K562 (cell line): ENCODE measurements at regions not wholly inside any gene's neighbourhood (a gene's known extent, or its start where the extent isn't known, plus 50 kb on each side); places are given as distances from the start of the nearest gene placed in this dataset.

Experiments used
- ATAC-seq: fragments of 200-7000 bp; cut with Tn5 transposase; 3 replicates; pipeline ENCODE4 v1.9.1; 2020; ENCODE audit warnings: moderate library complexity
- BruUV-seq: library from RNA; stranded (reverse); fragments of 400-500 nt; replicated peaks from 2 replicates; lab custom pipeline; 2021; lab: Mats Ljungman, UMichigan
- CTCF ChIA-PET: fragments of 300-600 bp; formaldehyde crosslinking; extraction: SDS; loops from one replicate; lab custom pipeline; 2021; ENCODE audit warnings: low intra/inter-chr PET ratio; lab: Yijun Ruan, JAX
- POLR2A ChIA-PET: fragments of 300-600, 350-650 bp; sonication (Branson Sonifier 250); formaldehyde crosslinking; extraction: SDS; loops from one replicate; lab custom pipeline; 2021; ENCODE audit warnings: antibody characterized with exemption, inconsistent platforms; lab: Yijun Ruan, JAX
- DNase-seq, 4 experiments: peaks; one replicate each; pipeline versions ENCODE4 v3.0.0 to v3.0.0-alpha.2; 2011 to 2018; ENCODE audit warnings: low spot score in 3 of 4, mixed read lengths in 3 of 4; ENCODE audit errors: extremely low read depth in 1 of 4
- FAIRE-seq: peaks from 2 replicates; lab custom pipeline; 2011; peaks lifted over from hg19 to GRCh38; lab: Jason Lieb, UNC
- H2AFZ ChIP-seq: 2 replicates; pipeline ENCODE4 v1.6.0; 2011; ENCODE audit warnings: low read depth, low read length, control low read depth, inconsistent platforms
- H3K27ac ChIP-seq: fragments of 200-600 bp; 3 replicates; pipeline ENCODE4 v1.8.0; 2011; ENCODE audit warnings: low read depth, mild to moderate bottlenecking, control low read depth, inconsistent platforms, low read length, moderate library complexity, mixed read lengths; ENCODE audit errors: extremely low read depth
- H3K27me3 ChIP-seq, 2 experiments: fragments of 300-600 bp in 1 of 2; 2 replicates in 1 of 2; 3 replicates in 1 of 2; pipeline versions ENCODE4 v1.6.0 to v1.8.0; 2011; ENCODE audit warnings: inconsistent platforms in 2 of 2, low read length in 2 of 2, mild to moderate bottlenecking in 1 of 2, mixed read lengths in 1 of 2, moderate library complexity in 1 of 2; ENCODE audit not compliant: control insufficient read depth in 2 of 2, insufficient read depth in 2 of 2
- H3K36me3 ChIP-seq: fragments of 300-600 bp; 3 replicates; pipeline ENCODE4 v1.8.0; 2011; ENCODE audit warnings: mild to moderate bottlenecking, low read length, inconsistent platforms; ENCODE audit not compliant: control insufficient read depth, insufficient read depth
- H3K4me1 ChIP-seq, 2 experiments: fragments of 200-600 bp in 1 of 2; replicated peaks in 1 of 2; 2 replicates in 1 of 2; 3 replicates in 1 of 2; pipeline versions ENCODE4 v1.5.1 to v1.8.0; 2011; ENCODE audit warnings: inconsistent platforms in 2 of 2, low read length in 2 of 2, mild to moderate bottlenecking in 1 of 2, mixed read lengths in 1 of 2, moderate library complexity in 1 of 2; ENCODE audit not compliant: control insufficient read depth in 2 of 2, insufficient read depth in 2 of 2
- H3K4me2 ChIP-seq: 2 replicates; pipeline ENCODE4 v1.6.1; 2011; ENCODE audit warnings: low read length, control low read depth, inconsistent platforms, mixed read lengths; ENCODE audit not compliant: insufficient read depth
- H3K4me3 ChIP-seq: fragments of 200-600 bp; sonication (generic), shearing (Covaris generic); 2 replicates; pipeline ENCODE4 v1.5.1; 2016; ENCODE audit warnings: control low read depth, inconsistent platforms
- H3K79me2 ChIP-seq: fragments of 200-600 bp; 3 replicates; pipeline ENCODE4 v1.8.0; 2011; ENCODE audit warnings: low read length, inconsistent platforms; ENCODE audit not compliant: control insufficient read depth, insufficient read depth
- H3K9ac ChIP-seq, 2 experiments: 2 replicates each; pipeline versions ENCODE4 v1.6.0 to v1.6.1; 2011; ENCODE audit warnings: low read depth in 2 of 2, low read length in 2 of 2, control low read depth in 1 of 2, inconsistent platforms in 1 of 2, mild to moderate bottlenecking in 1 of 2, mixed read lengths in 1 of 2; ENCODE audit not compliant: insufficient read depth in 1 of 2
- H3K9me1 ChIP-seq: one replicate; pipeline ENCODE4 v1.6.0; 2011; ENCODE audit warnings: inconsistent platforms, mild to moderate bottlenecking, low read length, moderate library complexity; ENCODE audit not compliant: control insufficient read depth, insufficient read depth
- H3K9me3 ChIP-seq: replicated peaks from 2 replicates; pipeline ENCODE4 v1.5.1; 2011; ENCODE audit warnings: low read depth, low read length, inconsistent platforms; ENCODE audit not compliant: control insufficient read depth, insufficient read depth
- H4K20me1 ChIP-seq: replicated peaks from 2 replicates; pipeline ENCODE4 v1.6.1; 2011; ENCODE audit warnings: low read length, inconsistent platforms, mixed read lengths; ENCODE audit not compliant: control insufficient read depth, insufficient read depth
- CBX1 ChIP-seq: sonication (generic); IDR thresholded peaks from 2 replicates; pipeline ENCODE4 v1.6.1; 2016; ENCODE audit warnings: antibody characterized with exemption, low read depth, mild to moderate bottlenecking
- GABPB2 ChIP-seq: fragments of 250-450 bp; sonication (Bioruptor Pico); conservative IDR thresholded peaks from 2 replicates; pipeline ENCODE4 v1.5.1; 2021; ENCODE audit warnings: mild to moderate bottlenecking
- MIER1 ChIP-seq: fragments of 450-650 bp; IDR thresholded peaks from 2 replicates; pipeline ENCODE4 v1.6.1; 2016; ENCODE audit warnings: antibody characterized with exemption, mild to moderate bottlenecking, low read depth
- PHB ChIP-seq: fragments of 250-450 bp; sonication (Bioruptor Pico); IDR thresholded peaks from 2 replicates; pipeline ENCODE4 v1.5.0; 2021
- ZBTB17 ChIP-seq: fragments of 450-650 bp; formaldehyde crosslinking; IDR thresholded peaks from 2 replicates; pipeline ENCODE4 v1.4.0; 2020; ENCODE audit warnings: mild to moderate bottlenecking
- ZBTB40 ChIP-seq, 2 experiments: fragments of 450-650 bp in 1 of 2; sonication (generic) in 1 of 2; formaldehyde crosslinking in 1 of 2; IDR thresholded peaks; 2 replicates each; pipeline versions ENCODE4 v1.7.1 to v1.9.0; 2016 to 2022; ENCODE audit warnings: inconsistent platforms in 1 of 2, mild to moderate bottlenecking in 1 of 2, missing genetic modification reagents in 1 of 2
- ZNF12 ChIP-seq: sonication (generic); formaldehyde crosslinking; IDR thresholded peaks from 2 replicates; pipeline ENCODE4 v1.4.0; 2020; ENCODE audit warnings: mild to moderate bottlenecking, missing genetic modification reagents
- WGBS: fragments of 100-300 bp; shearing (Covaris generic); methylation state at CpG from one replicate; pipeline ENCODE4 v1.1.6; 2016; ENCODE audit warnings: low coverage, mixed read lengths; ENCODE audit not compliant: insufficient coverage; ENCODE audit errors: missing lambda C conversion rate; 5-methylcytosine and 5-hydroxymethylcytosine counted together
- in situ Hi-C: fragments of 300-500 bp; cut with MboI; formaldehyde crosslinking; loops from 4 replicates; pipeline ENCODE4 v1.15.0; 2018; ENCODE audit warnings: inconsistent platforms, mixed read lengths
- intact Hi-C: fragments of 100-400 bp; cut with micrococcal nuclease; formaldehyde crosslinking; loops from 2 replicates; pipeline ENCODE4 v1.14.2; 2022
- TF ChIP-seq, protein P1 (sequence below): fragments of 450-650 bp; IDR thresholded peaks from 2 replicates; pipeline ENCODE4 v1.6.1; 2018; ENCODE audit not compliant: partially characterized antibody

GRCh38 chr22:34115722-34116121, 195.4 kb upstream of the LARGE1 start:
- no peak overlapping the region for H3K4me2 ChIP-seq
- H3K4me1 ChIP-seq = no peaks in the 10 kb centered on the region
- H2AFZ ChIP-seq = no peak overlapping the region
- ChIA-PET CTCF (no interaction called here), POLR2A (no interaction called here)
- no peak for DNase-seq
- intact Hi-C loops (no loop called here), in situ Hi-C loops (no loop called here)
- no peak for FAIRE-seq
- no peaks in the 10 kb centered on the region for H3K27me3 ChIP-seq
- no peaks in the 10 kb centered on the region for H3K9me3 ChIP-seq
- H3K36me3 ChIP-seq = no peaks in the 10 kb centered on the region
- no TSS peak for BruUV-seq
- H3K79me2 ChIP-seq = no peaks in the 10 kb centered on the region
- no peak overlapping the region for H3K27ac ChIP-seq
- WGBS = 0% methylated on average over 2 of the region's 2 CpGs
- no peak overlapping the region for H3K9ac ChIP-seq
- H4K20me1 ChIP-seq = no peaks in the 10 kb centered on the region
- no peak for ATAC-seq
- no peak overlapping the region for H3K4me3 ChIP-seq
- H3K9me1 ChIP-seq = no peaks in the 10 kb centered on the region
- no peak for TF ChIP-seq ZBTB17 (CRISPR knock-in tag)
- TF ChIP-seq, protein P1, sequence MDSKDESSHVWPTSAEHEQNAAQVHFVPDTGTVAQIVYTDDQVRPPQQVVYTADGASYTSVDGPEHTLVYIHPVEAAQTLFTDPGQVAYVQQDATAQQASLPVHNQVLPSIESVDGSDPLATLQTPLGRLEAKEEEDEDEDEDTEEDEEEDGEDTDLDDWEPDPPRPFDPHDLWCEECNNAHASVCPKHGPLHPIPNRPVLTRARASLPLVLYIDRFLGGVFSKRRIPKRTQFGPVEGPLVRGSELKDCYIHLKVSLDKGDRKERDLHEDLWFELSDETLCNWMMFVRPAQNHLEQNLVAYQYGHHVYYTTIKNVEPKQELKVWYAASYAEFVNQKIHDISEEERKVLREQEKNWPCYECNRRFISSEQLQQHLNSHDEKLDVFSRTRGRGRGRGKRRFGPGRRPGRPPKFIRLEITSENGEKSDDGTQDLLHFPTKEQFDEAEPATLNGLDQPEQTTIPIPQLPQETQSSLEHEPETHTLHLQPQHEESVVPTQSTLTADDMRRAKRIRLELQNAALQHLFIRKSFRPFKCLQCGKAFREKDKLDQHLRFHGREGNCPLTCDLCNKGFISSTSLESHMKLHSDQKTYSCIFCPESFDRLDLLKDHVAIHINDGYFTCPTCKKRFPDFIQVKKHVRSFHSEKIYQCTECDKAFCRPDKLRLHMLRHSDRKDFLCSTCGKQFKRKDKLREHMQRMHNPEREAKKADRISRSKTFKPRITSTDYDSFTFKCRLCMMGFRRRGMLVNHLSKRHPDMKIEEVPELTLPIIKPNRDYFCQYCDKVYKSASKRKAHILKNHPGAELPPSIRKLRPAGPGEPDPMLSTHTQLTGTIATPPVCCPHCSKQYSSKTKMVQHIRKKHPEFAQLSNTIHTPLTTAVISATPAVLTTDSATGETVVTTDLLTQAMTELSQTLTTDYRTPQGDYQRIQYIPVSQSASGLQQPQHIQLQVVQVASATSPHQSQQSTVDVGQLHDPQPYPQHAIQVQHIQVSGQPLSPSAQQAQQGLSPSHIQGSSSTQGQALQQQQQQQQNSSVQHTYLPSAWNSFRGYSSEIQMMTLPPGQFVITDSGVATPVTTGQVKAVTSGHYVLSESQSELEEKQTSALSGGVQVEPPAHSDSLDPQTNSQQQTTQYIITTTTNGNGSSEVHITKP = no peak
- TF ChIP-seq MIER1 = no peak
- TF ChIP-seq PHB (CRISPR knock-in tag) = no peak
- no peak for TF ChIP-seq ZBTB40 (IDR thresholded peaks at IDR 0.05)
- TF ChIP-seq ZBTB40 (CRISPR knock-in tag; IDR thresholded peaks at IDR 0.05) = no peak
- no peak for TF ChIP-seq GABPB2
- no peak for TF ChIP-seq ZNF12 (CRISPR knock-in tag)
- no peak for TF ChIP-seq CBX1
